CD4-positive, alpha-beta T cell treated with Interleukin-17A for 4 hours (primary cell): ENCODE measurements at regions not wholly inside any gene's neighbourhood (a gene's known extent, or its start where the extent isn't known, plus 50 kb on each side); places are given as distances from the start of the nearest gene placed in this dataset.

Experiments used
- DNase-seq: peaks from one replicate; pipeline ENCODE4 v3.0.0-alpha.2; 2020; ENCODE audit warnings: mixed read lengths

GRCh38 chr1:173426057-173426456 lies 51.1 kb upstream of the PRDX6 start:
- no peak for DNase-seq

GRCh38 chr1:173427146-173428054 lies 49.7 kb upstream of the PRDX6 start:
- DNase-seq: no peak
